Esophagus muscularis mucosa (tissue), 3 donors: ENCODE measurements at regions not wholly inside any gene's neighbourhood (a gene's known extent, or its start where the extent isn't known, plus 50 kb on each side); places are given as distances from the start of the nearest gene placed in this dataset.

ENCODE experiments used
- POLR2AphosphoS5 ChIP-seq, 2 donors: sonication (generic); formaldehyde crosslinking; IDR thresholded peaks; one replicate each; pipeline ENCODE4 v1.6.1; 2017; ENCODE audit warnings: antibody characterized with exemption in 2 of 2
- TF ChIP-seq, protein P1 (sequence below), 3 experiments: fragments of 200-600 bp in 2 of 3; fragments of 450-650 bp in 1 of 3; sonication (generic) in 2 of 3; IDR thresholded peaks; one replicate each; pipeline ENCODE4 v1.5.1; 2017 to 2019; ENCODE audit warnings: antibody characterized with exemption in 3 of 3, mild to moderate bottlenecking in 2 of 3, moderate library complexity in 1 of 3

DNA sequence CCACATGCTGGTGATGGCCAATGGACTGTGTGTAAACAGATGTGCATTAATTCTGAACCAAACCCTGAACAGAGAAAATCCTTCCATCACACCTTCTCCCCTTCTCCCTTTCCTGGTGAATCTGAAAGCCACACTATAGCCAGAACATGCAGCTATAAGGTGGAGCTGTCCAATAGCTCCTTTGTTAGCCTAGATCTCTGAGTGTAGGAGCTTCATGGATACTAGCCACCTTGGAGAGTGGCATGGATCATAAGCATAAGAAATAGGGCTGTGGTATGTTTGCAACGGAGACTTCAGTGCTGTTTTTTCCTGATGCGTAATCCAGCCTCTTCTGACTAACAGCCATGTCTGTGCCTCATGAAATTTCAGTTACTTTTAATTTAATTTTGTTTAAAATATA is 364.5 kb downstream of the BTG1 start:
- TF ChIP-seq, protein P1, sequence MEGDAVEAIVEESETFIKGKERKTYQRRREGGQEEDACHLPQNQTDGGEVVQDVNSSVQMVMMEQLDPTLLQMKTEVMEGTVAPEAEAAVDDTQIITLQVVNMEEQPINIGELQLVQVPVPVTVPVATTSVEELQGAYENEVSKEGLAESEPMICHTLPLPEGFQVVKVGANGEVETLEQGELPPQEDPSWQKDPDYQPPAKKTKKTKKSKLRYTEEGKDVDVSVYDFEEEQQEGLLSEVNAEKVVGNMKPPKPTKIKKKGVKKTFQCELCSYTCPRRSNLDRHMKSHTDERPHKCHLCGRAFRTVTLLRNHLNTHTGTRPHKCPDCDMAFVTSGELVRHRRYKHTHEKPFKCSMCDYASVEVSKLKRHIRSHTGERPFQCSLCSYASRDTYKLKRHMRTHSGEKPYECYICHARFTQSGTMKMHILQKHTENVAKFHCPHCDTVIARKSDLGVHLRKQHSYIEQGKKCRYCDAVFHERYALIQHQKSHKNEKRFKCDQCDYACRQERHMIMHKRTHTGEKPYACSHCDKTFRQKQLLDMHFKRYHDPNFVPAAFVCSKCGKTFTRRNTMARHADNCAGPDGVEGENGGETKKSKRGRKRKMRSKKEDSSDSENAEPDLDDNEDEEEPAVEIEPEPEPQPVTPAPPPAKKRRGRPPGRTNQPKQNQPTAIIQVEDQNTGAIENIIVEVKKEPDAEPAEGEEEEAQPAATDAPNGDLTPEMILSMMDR (IDR thresholded peaks at IDR 0.05) = no peak
- no peak for TF ChIP-seq POLR2AphosphoS5 (IDR thresholded peaks at IDR 0.05)
